Panc1 (cell line): ENCODE measurements at regions not wholly inside any gene's neighbourhood (a gene's known extent, or its start where the extent isn't known, plus 50 kb on each side); places are given as distances from the start of the nearest gene placed in this dataset.

Experiments
- CTCF ChIP-seq: fragments of 450-650 bp; IDR thresholded peaks from 2 replicates; pipeline ENCODE4 v1.5.1; 2017; ENCODE audit warnings: mild to moderate bottlenecking
- POLR2AphosphoS5 ChIP-seq: IDR thresholded peaks from 2 replicates; pipeline ENCODE4 v1.6.1; 2012; ENCODE audit warnings: mild to moderate bottlenecking, low read depth, low read length, moderate library complexity
- REST ChIP-seq, 2 experiments: IDR thresholded peaks; 2 replicates each; pipeline ENCODE4 v1.6.1; 2011 to 2012; ENCODE audit warnings: low read depth in 2 of 2, control low read depth in 1 of 2, low read length in 1 of 2, mild to moderate bottlenecking in 1 of 2, moderate library complexity in 1 of 2; ENCODE audit not compliant: insufficient read depth in 1 of 2
- SIN3A ChIP-seq: IDR thresholded peaks from 2 replicates; pipeline ENCODE4 v1.6.1; 2012; ENCODE audit warnings: low read depth, mild to moderate bottlenecking, low read length, moderate library complexity, borderline replicate concordance; ENCODE audit not compliant: insufficient read depth
- TCF7L2 ChIP-seq: IDR thresholded peaks from 2 replicates; pipeline ENCODE4 v1.6.1; 2011; ENCODE audit warnings: mild to moderate bottlenecking, low read depth, low read length, inconsistent platforms

GRCh38 chr13:81021284-81021840, 680.4 kb upstream of the SPRY2 start:
- TF ChIP-seq CTCF: no peak
- no peak for TF ChIP-seq POLR2AphosphoS5
- TF ChIP-seq REST (IDR thresholded peaks at IDR 0.05; ENCODE audit: insufficient read depth in 1 of 2, low read depth in 2 of 2, low read length in 1 of 2): no peak
- no peak for TF ChIP-seq TCF7L2
- TF ChIP-seq SIN3A: no peak
